HL-60 (cell line): ENCODE measurements at regions not wholly inside any gene's neighbourhood (a gene's known extent, or its start where the extent isn't known, plus 50 kb on each side); places are given as distances from the start of the nearest gene placed in this dataset.

ENCODE experiments used
- CTCF ChIP-seq: IDR thresholded peaks from one replicate; pipeline ENCODE4 v1.5.1; 2011; ENCODE audit warnings: low read length, control low read depth, inconsistent platforms; ENCODE audit not compliant: insufficient read depth
- GABPA ChIP-seq: IDR thresholded peaks from 2 replicates; pipeline ENCODE4 v1.6.1; 2012; ENCODE audit warnings: low read depth
- POLR2AphosphoS5 ChIP-seq: IDR thresholded peaks from 2 replicates; pipeline ENCODE4 v1.6.1; 2012; ENCODE audit warnings: low read depth
- REST ChIP-seq: IDR thresholded peaks from 2 replicates; pipeline ENCODE4 v1.6.1; 2012; ENCODE audit warnings: low read depth; ENCODE audit not compliant: insufficient replicate concordance
- SPI1 ChIP-seq: IDR thresholded peaks from 2 replicates; pipeline ENCODE4 v1.6.1; 2012; ENCODE audit warnings: low read depth, mild to moderate bottlenecking, borderline replicate concordance

DNA sequence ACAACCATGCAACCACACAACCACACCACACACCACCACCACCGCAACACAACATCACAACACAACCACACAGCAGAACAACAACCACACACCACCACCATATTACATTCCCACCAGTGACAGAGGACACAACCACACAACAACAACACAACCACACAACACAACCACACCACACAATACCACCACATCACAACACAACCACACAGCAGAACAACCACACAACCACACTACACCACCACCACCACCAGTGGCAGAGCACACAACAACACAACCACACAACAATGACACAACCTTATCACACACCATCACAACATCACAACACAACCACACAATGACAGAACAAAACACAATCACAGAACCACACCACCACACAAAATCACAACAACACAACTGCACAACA, 313.0 kb upstream of the MYT1L start:
- TF ChIP-seq CTCF (no peak), REST (no peak), SPI1 (no peak), POLR2AphosphoS5 (no peak), GABPA (no peak)
